ENCODE measurements at regions not wholly inside any gene's neighbourhood (a gene's known extent, or its start where the extent isn't known, plus 50 kb on each side); places are given as distances from the start of the nearest gene placed in this dataset.

DNA sequence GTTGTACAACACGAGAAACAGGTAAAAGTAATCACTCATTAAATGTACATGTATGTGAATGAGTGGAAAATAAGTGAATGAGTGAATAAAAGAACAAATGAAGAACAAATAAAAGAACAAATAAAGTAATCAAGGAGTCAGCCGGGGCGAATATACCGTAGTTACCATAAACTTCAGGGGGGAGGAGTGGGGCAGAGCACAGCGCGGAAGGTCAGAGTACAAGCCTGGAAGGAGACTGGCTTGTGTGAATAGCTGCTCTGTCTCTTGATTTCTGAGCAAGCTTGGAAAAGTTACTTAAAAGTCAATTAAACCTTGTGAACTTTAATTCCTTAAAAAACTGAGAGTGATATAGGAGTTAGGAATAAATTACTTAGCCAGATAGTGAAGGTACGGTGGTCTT lies 466.5 kb upstream of the CNTN4 start:
- TF ChIP-seq EP300 (IDR thresholded peaks at IDR 0.05; ENCODE audit: borderline replicate concordance in 1 of 2, low read depth in 1 of 2, low read length in 1 of 2) = no peak
- TF ChIP-seq, protein P1, sequence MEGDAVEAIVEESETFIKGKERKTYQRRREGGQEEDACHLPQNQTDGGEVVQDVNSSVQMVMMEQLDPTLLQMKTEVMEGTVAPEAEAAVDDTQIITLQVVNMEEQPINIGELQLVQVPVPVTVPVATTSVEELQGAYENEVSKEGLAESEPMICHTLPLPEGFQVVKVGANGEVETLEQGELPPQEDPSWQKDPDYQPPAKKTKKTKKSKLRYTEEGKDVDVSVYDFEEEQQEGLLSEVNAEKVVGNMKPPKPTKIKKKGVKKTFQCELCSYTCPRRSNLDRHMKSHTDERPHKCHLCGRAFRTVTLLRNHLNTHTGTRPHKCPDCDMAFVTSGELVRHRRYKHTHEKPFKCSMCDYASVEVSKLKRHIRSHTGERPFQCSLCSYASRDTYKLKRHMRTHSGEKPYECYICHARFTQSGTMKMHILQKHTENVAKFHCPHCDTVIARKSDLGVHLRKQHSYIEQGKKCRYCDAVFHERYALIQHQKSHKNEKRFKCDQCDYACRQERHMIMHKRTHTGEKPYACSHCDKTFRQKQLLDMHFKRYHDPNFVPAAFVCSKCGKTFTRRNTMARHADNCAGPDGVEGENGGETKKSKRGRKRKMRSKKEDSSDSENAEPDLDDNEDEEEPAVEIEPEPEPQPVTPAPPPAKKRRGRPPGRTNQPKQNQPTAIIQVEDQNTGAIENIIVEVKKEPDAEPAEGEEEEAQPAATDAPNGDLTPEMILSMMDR (IDR thresholded peaks at IDR 0.05) = no peak
- no peak for TF ChIP-seq USF2 (IDR thresholded peaks at IDR 0.05; ENCODE audit: borderline replicate concordance, low read depth, low read length)
- no peak for TF ChIP-seq MXI1 (IDR thresholded peaks at IDR 0.05; ENCODE audit: low read depth, low read length)
- no peak for TF ChIP-seq NFIC (IDR thresholded peaks at IDR 0.05; ENCODE audit: borderline replicate concordance)
- no peak for TF ChIP-seq RAD21 (IDR thresholded peaks at IDR 0.05; ENCODE audit: low read length)
- no peak for TF ChIP-seq SIN3A (IDR thresholded peaks at IDR 0.05; ENCODE audit: borderline replicate concordance, low read depth, low read length)
- TF ChIP-seq TEAD4 (IDR thresholded peaks at IDR 0.05; ENCODE audit: borderline replicate concordance, insufficient read depth) = no peak
- no peak for TF ChIP-seq RCOR1 (IDR thresholded peaks at IDR 0.05; ENCODE audit: low read length)
- TF ChIP-seq, protein P2, sequence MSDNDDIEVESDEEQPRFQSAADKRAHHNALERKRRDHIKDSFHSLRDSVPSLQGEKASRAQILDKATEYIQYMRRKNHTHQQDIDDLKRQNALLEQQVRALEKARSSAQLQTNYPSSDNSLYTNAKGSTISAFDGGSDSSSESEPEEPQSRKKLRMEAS (IDR thresholded peaks at IDR 0.05; ENCODE audit: low read depth) = no peak
